GM19467 (cell line): ENCODE measurements at regions not wholly inside any gene's neighbourhood (a gene's known extent, or its start where the extent isn't known, plus 50 kb on each side); places are given as distances from the start of the nearest gene placed in this dataset.

Source experiments
- ATAC-seq: cut with Tn5 transposase; IDR thresholded peaks from one replicate; pipeline ENCODE4 v1.9.1; 2021; ENCODE audit warnings: mild to moderate bottlenecking, moderate library complexity; ENCODE audit not compliant: unreplicated experiment

GRCh38 chr5:68475476-68475983 lies 260.0 kb downstream of the PIK3R1 start:
- ATAC-seq, result no peak

GRCh38 chr5:68476854-68477253 lies 261.3 kb downstream of the PIK3R1 start:
- no peak for ATAC-seq

- ATAC-seq, result no peak
Measured at GRCh38 chr5:68478301-68479095, 262.9 kb downstream of the PIK3R1 start.

- no peak for ATAC-seq
Measured at GRCh38 chr5:68479524-68479923, 264.0 kb downstream of the PIK3R1 start.

- ATAC-seq, result no peak
Measured at GRCh38 chr5:68480335-68480940, 264.9 kb downstream of the PIK3R1 start.

GRCh38 chr5:68482199-68482598 lies 266.6 kb downstream of the PIK3R1 start:
- no peak for ATAC-seq

- ATAC-seq, result no peak
Measured at GRCh38 chr5:68484307-68485068, 268.9 kb downstream of the PIK3R1 start.

GRCh38 chr5:68489556-68489955 lies 274.0 kb downstream of the PIK3R1 start:
- ATAC-seq, result no peak

- ATAC-seq, result no peak
Measured at GRCh38 chr5:68490406-68490805, 274.9 kb downstream of the PIK3R1 start.

- ATAC-seq, result no peak
Measured at GRCh38 chr5:68494771-68495170, 279.2 kb downstream of the PIK3R1 start.

- ATAC-seq, result no peak
Measured at GRCh38 chr5:68499987-68500386, 284.4 kb downstream of the PIK3R1 start.

- ATAC-seq, result no peak
Measured at GRCh38 chr5:68500813-68501212, 285.3 kb downstream of the PIK3R1 start.

- no peak for ATAC-seq
Measured at GRCh38 chr5:68502531-68502930, 287.0 kb downstream of the PIK3R1 start.

GRCh38 chr5:68504306-68504705 lies 288.8 kb downstream of the PIK3R1 start:
- no peak for ATAC-seq

GRCh38 chr5:68505917-68506860 lies 290.6 kb downstream of the PIK3R1 start:
- ATAC-seq, result no peak

GRCh38 chr5:68515514-68515913 lies 300.0 kb downstream of the PIK3R1 start:
- no peak for ATAC-seq

- ATAC-seq, result no peak
Measured at GRCh38 chr5:68518286-68518685, 302.7 kb downstream of the PIK3R1 start.

- no peak for ATAC-seq
Measured at GRCh38 chr5:68519143-68519542, 303.6 kb downstream of the PIK3R1 start.

GRCh38 chr5:68521776-68522175 lies 306.2 kb downstream of the PIK3R1 start:
- ATAC-seq, result no peak

GRCh38 chr5:68522863-68523262 lies 307.3 kb downstream of the PIK3R1 start:
- ATAC-seq, result no peak
